Stimulated activated CD4-positive, alpha-beta T cell treated with anti-CD3 and anti-CD28 coated beads, Interleukin-1b, Interleukin-23, amount 100 ng/mL, for 24 hours (primary cell): ENCODE measurements at regions not wholly inside any gene's neighbourhood (a gene's known extent, or its start where the extent isn't known, plus 50 kb on each side); places are given as distances from the start of the nearest gene placed in this dataset.

ENCODE experiments used
- DNase-seq, 4 experiments: peaks; one replicate each; pipeline ENCODE4 v3.0.0-alpha.2; 2020; ENCODE audit warnings: low read depth in 4 of 4, low spot score in 1 of 4

- no peak for DNase-seq
Observed at GRCh38 chr4:189071241-189071640, 869.4 kb upstream of the FRG1 start.

GRCh38 chr4:189073739-189074138 is 866.9 kb upstream of the FRG1 start:
- DNase-seq = no peak

GRCh38 chr4:189081826-189082225 is 858.8 kb upstream of the FRG1 start:
- no peak for DNase-seq

GRCh38 chr4:189083769-189084168 is 856.9 kb upstream of the FRG1 start:
- no peak for DNase-seq

- no peak for DNase-seq
Observed at GRCh38 chr4:189084671-189085070, 856.0 kb upstream of the FRG1 start.

- DNase-seq = no peak
Observed at GRCh38 chr4:189087971-189088370, 852.7 kb upstream of the FRG1 start.

- DNase-seq = no peak
Observed at GRCh38 chr4:189088780-189089179, 851.9 kb upstream of the FRG1 start.

- DNase-seq = no peak
Observed at GRCh38 chr4:189090174-189090814, 850.4 kb upstream of the FRG1 start.

GRCh38 chr4:189092581-189092980 is 848.1 kb upstream of the FRG1 start:
- DNase-seq = no peak

GRCh38 chr4:189096108-189096507 is 844.6 kb upstream of the FRG1 start:
- no peak for DNase-seq

- no peak for DNase-seq
Observed at GRCh38 chr4:189096717-189097116, 844.0 kb upstream of the FRG1 start.

- no peak for DNase-seq
Observed at GRCh38 chr4:189098932-189099696, 841.6 kb upstream of the FRG1 start.

GRCh38 chr4:189113389-189113888 is 827.2 kb upstream of the FRG1 start:
- DNase-seq = no peak

- DNase-seq = no peak
Observed at GRCh38 chr4:189117426-189117825, 823.2 kb upstream of the FRG1 start.

- DNase-seq = no peak
Observed at GRCh38 chr4:189121336-189121735, 819.3 kb upstream of the FRG1 start.

- no peak for DNase-seq
Observed at GRCh38 chr4:189124149-189124758, 816.4 kb upstream of the FRG1 start.

GRCh38 chr4:189124791-189125190 is 815.9 kb upstream of the FRG1 start:
- DNase-seq = no peak

GRCh38 chr4:189126040-189126439 is 814.6 kb upstream of the FRG1 start:
- no peak for DNase-seq

- DNase-seq = no peak
Observed at GRCh38 chr4:189128341-189128740, 812.3 kb upstream of the FRG1 start.

GRCh38 chr4:189129044-189129694 is 811.5 kb upstream of the FRG1 start:
- no peak for DNase-seq

- no peak for DNase-seq
Observed at GRCh38 chr4:189131118-189131517, 809.6 kb upstream of the FRG1 start.

- DNase-seq = no peak
Observed at GRCh38 chr4:189136462-189136861, 804.2 kb upstream of the FRG1 start.
